ENCODE measurements at regions not wholly inside any gene's neighbourhood (a gene's known extent, or its start where the extent isn't known, plus 50 kb on each side); places are given as distances from the start of the nearest gene placed in this dataset.

DNA sequence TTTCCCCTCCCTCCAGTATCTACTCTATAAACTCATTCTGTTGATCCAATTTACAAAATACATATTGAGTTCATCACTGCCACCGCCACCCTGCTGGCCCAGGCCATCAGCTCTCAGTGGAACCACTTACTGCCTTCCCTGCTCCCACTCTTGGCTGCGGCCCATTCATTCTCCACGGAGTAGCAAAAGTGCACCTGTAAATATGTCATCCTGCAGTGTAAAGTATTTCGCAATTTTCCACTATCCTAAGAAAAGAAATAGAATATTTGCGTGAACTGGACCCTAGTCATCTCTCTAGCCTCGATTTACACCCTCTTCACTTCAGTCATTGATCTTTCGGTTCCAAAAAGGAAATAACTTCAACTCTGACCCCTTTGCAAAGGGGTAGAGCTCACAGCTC is 258.3 kb upstream of the TFAP2D start:
- WGBS, 2 donors (ENCODE audit: low coverage in 1 of 2), result 68 to 74% methylated on average over 7 of the region's 7 CpGs
- Histone ChIP-seq H3K9me3 (no peaks in the 10 kb centered on the region), H3K27me3 (no peaks in the 10 kb centered on the region), H3K27ac (no peak overlapping the region), H3K4me1 (no peaks in the 10 kb centered on the region), H3K36me3 (no peaks in the 10 kb centered on the region), H3K4me3 (no peak overlapping the region)
- TF ChIP-seq, protein P1, sequence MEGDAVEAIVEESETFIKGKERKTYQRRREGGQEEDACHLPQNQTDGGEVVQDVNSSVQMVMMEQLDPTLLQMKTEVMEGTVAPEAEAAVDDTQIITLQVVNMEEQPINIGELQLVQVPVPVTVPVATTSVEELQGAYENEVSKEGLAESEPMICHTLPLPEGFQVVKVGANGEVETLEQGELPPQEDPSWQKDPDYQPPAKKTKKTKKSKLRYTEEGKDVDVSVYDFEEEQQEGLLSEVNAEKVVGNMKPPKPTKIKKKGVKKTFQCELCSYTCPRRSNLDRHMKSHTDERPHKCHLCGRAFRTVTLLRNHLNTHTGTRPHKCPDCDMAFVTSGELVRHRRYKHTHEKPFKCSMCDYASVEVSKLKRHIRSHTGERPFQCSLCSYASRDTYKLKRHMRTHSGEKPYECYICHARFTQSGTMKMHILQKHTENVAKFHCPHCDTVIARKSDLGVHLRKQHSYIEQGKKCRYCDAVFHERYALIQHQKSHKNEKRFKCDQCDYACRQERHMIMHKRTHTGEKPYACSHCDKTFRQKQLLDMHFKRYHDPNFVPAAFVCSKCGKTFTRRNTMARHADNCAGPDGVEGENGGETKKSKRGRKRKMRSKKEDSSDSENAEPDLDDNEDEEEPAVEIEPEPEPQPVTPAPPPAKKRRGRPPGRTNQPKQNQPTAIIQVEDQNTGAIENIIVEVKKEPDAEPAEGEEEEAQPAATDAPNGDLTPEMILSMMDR (IDR thresholded peaks at IDR 0.05), result no peak
- TF ChIP-seq POLR2A (IDR thresholded peaks at IDR 0.05) (no peak), POLR2AphosphoS5 (IDR thresholded peaks at IDR 0.05) (no peak), EP300 (IDR thresholded peaks at IDR 0.05; ENCODE audit: low read depth) (no peak)
- intact Hi-C loops (cut with DNase I; ENCODE audit: low total_unique reads) (no loop called here), in situ Hi-C loops (cut with MboI; ENCODE audit: low pct_ligation_motif_present in 1 of 4, low pct_unique_long_range_greater_than_20kb in 1 of 4, low sequenced_read_pairs in 3 of 4) (no loop called here)
- no peak for DNase-seq

DNA sequence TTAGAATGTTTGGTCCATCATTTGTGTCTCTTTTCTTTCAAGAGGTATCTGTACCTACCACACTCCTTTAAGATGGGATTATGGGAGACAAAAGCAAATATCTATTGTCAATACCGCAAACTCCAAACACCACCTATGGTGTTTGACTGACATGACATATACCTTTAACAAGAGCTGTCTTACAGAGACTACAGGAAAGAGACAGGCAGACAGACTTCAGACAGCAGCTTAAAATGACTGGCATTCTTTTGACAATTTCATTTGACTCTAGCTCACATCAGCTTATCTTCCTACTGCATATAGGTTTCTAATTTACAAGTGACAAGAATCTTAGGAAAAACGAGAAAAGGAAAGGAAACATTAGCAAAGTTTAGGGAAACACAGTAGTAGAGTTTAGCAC is 256.0 kb upstream of the TFAP2D start:
- TF ChIP-seq POLR2AphosphoS5 (IDR thresholded peaks at IDR 0.05) (no peak), EP300 (IDR thresholded peaks at IDR 0.05; ENCODE audit: low read depth) (no peak), POLR2A (IDR thresholded peaks at IDR 0.05) (no peak)
- TF ChIP-seq, protein P1 (IDR thresholded peaks at IDR 0.05), result no peak
- intact Hi-C loops (cut with DNase I; ENCODE audit: low total_unique reads) (no loop called here), in situ Hi-C loops (cut with MboI; ENCODE audit: low pct_ligation_motif_present in 1 of 4, low pct_unique_long_range_greater_than_20kb in 1 of 4, low sequenced_read_pairs in 3 of 4) (no loop called here)
- H3K9me3 ChIP-seq, result no peaks in the 10 kb centered on the region
- no peaks in the 10 kb centered on the region for H3K27me3 ChIP-seq
- H3K4me1 ChIP-seq, result no peaks in the 10 kb centered on the region
- H3K4me3 ChIP-seq, result no peak overlapping the region
- no peaks in the 10 kb centered on the region for H3K36me3 ChIP-seq
- 52 to 86% methylated on average over 1 to 2 of the region's 2 CpGs for WGBS, 2 donors (ENCODE audit: low coverage in 1 of 2)
- no peak for DNase-seq
- no peak overlapping the region for H3K27ac ChIP-seq

DNA sequence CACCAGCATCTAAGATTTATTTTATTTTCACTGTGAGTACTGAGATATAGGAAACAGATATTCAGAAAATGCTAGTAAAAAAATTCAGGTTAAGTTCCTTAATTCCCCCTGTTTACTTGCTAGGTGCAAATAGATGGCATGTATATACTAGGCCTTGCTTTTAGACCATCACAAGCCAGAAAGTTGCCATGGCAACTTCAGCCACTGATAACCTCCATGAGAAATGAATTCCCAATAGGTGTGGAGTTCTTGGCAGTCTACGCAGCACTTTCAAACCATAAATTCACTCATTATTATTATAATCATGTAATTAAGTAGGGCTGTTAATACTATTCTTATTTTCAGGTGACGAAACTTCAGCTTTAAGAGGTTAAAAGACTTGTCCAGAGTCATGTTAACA is 251.6 kb upstream of the TFAP2D start:
- Histone ChIP-seq H3K27me3 (no peaks in the 10 kb centered on the region), H3K4me3 (no peak overlapping the region), H3K27ac (no peak overlapping the region), H3K36me3 (no peaks in the 10 kb centered on the region), H3K4me1 (no peaks in the 10 kb centered on the region), H3K9me3 (no peaks in the 10 kb centered on the region)
- TF ChIP-seq, protein P1 (IDR thresholded peaks at IDR 0.05), result no peak
- TF ChIP-seq EP300 (IDR thresholded peaks at IDR 0.05; ENCODE audit: low read depth) (no peak), POLR2A (IDR thresholded peaks at IDR 0.05) (no peak), POLR2AphosphoS5 (IDR thresholded peaks at IDR 0.05) (no peak)
- intact Hi-C loops (cut with DNase I; ENCODE audit: low total_unique reads), result no loop called here
- DNase-seq, result no peak
- 81 to 82% methylated on average over 2 of the region's 2 CpGs for WGBS, 2 donors (ENCODE audit: low coverage in 1 of 2)
- in situ Hi-C loops (cut with MboI; ENCODE audit: low pct_ligation_motif_present in 1 of 4, low pct_unique_long_range_greater_than_20kb in 1 of 4, low sequenced_read_pairs in 3 of 4), result no loop called here

DNA sequence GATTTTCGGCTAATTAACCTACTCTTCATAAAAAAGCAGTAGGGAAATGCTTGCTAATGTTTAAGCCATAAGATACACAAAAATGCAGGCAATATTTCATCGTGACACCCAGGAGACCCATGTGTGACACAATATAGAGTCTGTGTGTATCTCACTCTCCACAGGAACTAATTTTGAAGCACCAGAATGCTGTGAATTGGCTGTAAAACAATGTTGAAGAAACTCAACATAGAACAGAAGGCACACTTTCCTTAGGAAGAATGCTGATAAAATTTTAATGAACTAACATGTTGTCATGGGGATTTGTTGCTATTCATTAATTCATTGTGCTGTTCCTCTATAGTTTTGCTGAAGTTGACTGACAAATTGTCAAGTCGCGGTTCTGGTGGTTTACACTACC is 249.4 kb upstream of the TFAP2D start:
- no peak for DNase-seq
- intact Hi-C loops (cut with DNase I; ENCODE audit: low total_unique reads), result no loop called here
- TF ChIP-seq, protein P1 (IDR thresholded peaks at IDR 0.05), result no peak
- TF ChIP-seq POLR2A (IDR thresholded peaks at IDR 0.05) (no peak), POLR2AphosphoS5 (IDR thresholded peaks at IDR 0.05) (no peak), EP300 (IDR thresholded peaks at IDR 0.05; ENCODE audit: low read depth) (no peak)
- Histone ChIP-seq H3K4me1 (no peaks in the 10 kb centered on the region), H3K36me3 (no peaks in the 10 kb centered on the region), H3K27me3 (no peaks in the 10 kb centered on the region), H3K9me3 (no peaks in the 10 kb centered on the region), H3K4me3 (no peak overlapping the region), H3K27ac (no peak overlapping the region)
- WGBS, 2 donors (ENCODE audit: low coverage in 1 of 2), result 76 to 77% methylated on average over 4 of the region's 4 CpGs
- in situ Hi-C loops (cut with MboI; ENCODE audit: low pct_ligation_motif_present in 1 of 4, low pct_unique_long_range_greater_than_20kb in 1 of 4, low sequenced_read_pairs in 3 of 4), result no loop called here
